GM12873 (cell line): ENCODE measurements at regions not wholly inside any gene's neighbourhood (a gene's known extent, or its start where the extent isn't known, plus 50 kb on each side); places are given as distances from the start of the nearest gene placed in this dataset.

Experiments used
- CTCF ChIP-seq: IDR thresholded peaks from 2 replicates; pipeline ENCODE4 v1.5.1; 2012; ENCODE audit warnings: low read depth, mild to moderate bottlenecking, moderate library complexity, low read length, control low read depth; ENCODE audit not compliant: insufficient read depth; ENCODE audit errors: missing control alignments

GRCh38 chr2:81624825-81625224 lies 1320.3 kb upstream of the LRRTM1 start:
- TF ChIP-seq CTCF, result no peak

- no peak for TF ChIP-seq CTCF
Measured at GRCh38 chr2:81600088-81600487, 1295.5 kb upstream of the LRRTM1 start.

GRCh38 chr2:81598453-81598852 lies 1293.9 kb upstream of the LRRTM1 start:
- no peak for TF ChIP-seq CTCF

- TF ChIP-seq CTCF, result no peak
Measured at GRCh38 chr2:81589406-81589805, 1284.9 kb upstream of the LRRTM1 start.

GRCh38 chr2:81583311-81584108 lies 1279.0 kb upstream of the LRRTM1 start:
- TF ChIP-seq CTCF, result no peak

- TF ChIP-seq CTCF, result no peak
Measured at GRCh38 chr2:81576713-81577112, 1272.2 kb upstream of the LRRTM1 start.

DNA sequence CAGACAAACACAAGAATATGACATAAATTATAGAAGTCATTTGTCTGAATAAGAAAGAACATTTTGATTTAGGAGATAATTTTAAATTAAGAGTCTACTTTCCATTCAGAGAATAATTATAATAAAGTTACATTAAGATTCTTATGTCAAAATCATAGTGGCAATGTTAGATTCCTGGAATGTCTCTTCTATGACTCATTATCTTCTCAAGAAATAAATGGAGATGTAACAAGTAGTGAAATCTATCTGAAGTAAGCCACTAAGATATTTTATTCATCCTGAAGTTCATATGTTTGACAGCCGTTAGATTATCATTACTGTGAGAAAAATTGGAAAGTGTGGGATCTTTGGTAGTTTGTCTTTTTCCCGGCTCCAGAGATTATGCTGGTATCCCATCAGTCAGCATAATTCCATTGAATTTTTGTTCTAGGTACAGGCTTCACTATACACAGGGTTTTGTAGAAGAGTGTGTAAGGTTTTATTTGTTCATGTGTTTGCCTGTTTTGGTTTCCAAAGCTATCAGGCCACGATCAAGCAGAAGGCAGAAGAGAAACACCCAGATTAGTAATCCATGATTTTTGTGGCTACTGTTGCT lies 1246.6 kb upstream of the LRRTM1 start:
- TF ChIP-seq CTCF, result no peak
